GM21528 (cell line): ENCODE measurements at regions not wholly inside any gene's neighbourhood (a gene's known extent, or its start where the extent isn't known, plus 50 kb on each side); places are given as distances from the start of the nearest gene placed in this dataset.

Source experiments
- ATAC-seq: cut with Tn5 transposase; IDR thresholded peaks from one replicate; pipeline ENCODE4 v1.9.1; 2021; ENCODE audit warnings: mild to moderate bottlenecking, moderate library complexity; ENCODE audit not compliant: unreplicated experiment, low FRiP score

DNA sequence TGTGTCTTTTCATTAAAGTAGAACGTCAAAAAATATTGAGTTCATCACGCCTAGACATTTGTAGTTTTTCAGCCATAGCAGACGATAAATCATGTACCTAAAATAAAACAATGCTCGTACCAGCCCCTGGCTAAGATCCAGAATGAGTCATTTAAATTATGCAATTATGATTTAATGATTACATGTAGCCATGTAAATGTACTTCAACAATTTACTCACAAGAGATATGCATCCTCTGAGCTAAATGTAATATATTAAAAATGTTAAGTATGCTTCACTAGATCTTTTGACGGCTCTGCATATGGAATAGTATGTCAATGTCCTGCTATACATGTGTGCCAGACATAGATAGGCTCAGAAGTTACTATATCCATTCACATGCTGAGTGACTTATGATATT is 1077.8 kb downstream of the ARAP2 start:
- no peak for ATAC-seq

- ATAC-seq = no peak
These were observed 1076.9 kb downstream of the ARAP2 start for GRCh38 chr4:35167385-35167784.

DNA sequence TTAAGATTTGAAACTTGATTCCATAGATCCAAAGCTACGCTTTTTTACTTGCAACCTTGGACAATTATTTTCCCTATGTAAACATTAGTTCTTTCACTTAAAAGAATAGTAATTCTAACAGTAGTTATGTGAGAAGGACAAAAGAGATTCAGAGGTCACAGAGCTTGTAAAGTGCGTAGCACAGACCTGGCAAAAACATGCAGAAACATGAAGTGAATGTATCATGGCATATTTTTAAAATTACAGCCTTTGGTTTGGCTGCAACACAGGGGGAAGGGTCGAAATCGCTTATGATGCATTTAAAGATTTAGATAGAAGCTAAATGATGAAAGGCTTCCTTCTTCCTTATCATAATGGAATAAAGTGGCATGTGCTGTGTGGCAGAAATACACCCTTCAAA is 1068.8 kb downstream of the ARAP2 start:
- no peak for ATAC-seq

- no peak for ATAC-seq
These were observed 1068.4 kb downstream of the ARAP2 start for GRCh38 chr4:35175894-35176293.

GRCh38 chr4:35182451-35182850 is 1061.9 kb downstream of the ARAP2 start:
- no peak for ATAC-seq

DNA sequence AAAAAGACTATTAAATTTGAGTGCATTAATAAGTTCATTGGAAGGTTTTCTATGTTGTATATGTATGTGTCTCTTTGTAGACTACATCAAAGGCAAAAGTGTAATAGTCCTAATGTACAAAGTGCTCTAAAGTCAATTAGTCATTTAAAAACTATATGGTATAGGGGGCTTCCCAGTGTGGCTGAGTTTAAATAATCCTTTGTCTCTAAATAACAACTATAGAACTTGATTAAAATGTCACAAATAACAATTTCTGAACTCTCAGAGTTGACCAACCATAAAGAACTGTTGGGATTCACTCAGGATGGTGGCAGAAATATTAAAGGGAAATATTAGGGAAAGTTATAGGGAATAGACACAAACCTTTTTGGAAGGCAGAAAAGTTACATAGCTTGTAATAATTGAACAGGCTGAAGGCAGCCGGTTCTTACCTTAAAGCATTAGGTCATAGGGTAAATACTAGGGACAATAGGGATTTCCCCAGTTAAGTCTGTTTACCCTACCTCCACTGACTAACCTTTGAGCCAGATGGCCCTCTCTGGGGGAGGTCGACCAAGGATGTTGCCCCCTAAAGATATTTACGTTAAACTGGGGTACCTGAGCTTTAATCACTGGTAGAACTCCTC is 1054.2 kb downstream of the ARAP2 start:
- no peak for ATAC-seq

- ATAC-seq = no peak
These were observed 1042.9 kb downstream of the ARAP2 start for GRCh38 chr4:35201403-35201802.

DNA sequence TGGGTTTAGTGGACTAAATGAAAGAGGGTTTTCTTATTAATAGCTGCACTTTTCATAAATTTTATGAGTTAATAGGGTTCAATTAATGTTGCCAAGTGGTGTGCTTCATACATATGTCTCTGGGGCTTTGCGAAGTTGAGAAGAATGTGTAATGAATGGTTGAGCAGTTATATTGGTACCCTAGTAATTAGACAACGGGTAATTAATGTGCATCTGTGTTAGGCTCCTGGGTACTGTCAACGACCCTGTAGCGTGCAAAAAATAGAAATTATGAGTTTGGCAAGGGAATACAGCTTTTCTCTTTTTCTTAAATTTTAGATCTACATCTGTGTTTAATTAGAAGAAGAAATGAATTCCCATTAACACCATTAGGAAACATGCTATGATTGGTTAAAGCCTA is 1027.7 kb downstream of the ARAP2 start:
- no peak for ATAC-seq

GRCh38 chr4:35217331-35217730 is 1027.0 kb downstream of the ARAP2 start:
- ATAC-seq = no peak

- ATAC-seq = no peak
These were observed 1016.0 kb downstream of the ARAP2 start for GRCh38 chr4:35228313-35228712.

DNA sequence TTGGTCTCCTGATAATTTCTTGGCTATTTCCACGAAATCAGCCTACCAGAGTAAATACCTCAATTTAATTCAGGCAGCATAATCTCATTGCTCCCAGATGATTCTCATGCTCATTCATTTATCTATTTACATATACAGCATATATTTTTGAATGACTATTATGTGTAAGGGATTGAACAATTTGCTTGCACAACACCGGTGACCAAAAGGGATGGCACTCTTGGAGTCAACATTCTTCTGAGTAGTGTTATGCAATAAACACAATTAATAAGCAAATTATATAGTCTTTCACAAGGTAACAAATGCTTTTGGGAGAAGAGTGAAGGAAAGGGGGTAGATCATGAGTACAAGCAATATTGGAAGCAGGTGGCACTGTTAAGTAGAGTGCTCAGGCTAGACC is 1015.3 kb downstream of the ARAP2 start:
- ATAC-seq = no peak

- ATAC-seq = no peak
These were observed 1006.4 kb downstream of the ARAP2 start for GRCh38 chr4:35237924-35238323.

DNA sequence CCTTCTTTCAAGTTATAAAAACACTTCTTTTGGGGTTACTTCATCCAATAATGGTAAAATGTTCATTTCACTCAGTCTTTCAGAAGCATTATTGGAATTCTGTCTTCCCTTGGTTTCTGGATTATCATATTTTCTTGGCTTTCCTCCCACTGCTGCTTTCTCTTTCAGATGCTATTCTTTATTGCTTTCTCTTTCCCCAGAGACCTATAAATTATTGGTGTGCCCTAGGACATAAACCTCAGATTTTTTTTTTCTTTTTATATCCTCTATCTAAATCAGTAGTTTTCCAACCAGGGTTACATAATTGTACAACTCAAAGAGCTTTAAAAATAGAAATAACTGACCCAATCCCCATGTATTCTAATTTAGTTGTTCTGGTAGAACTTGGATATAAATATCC is 1005.5 kb downstream of the ARAP2 start:
- ATAC-seq = no peak

DNA sequence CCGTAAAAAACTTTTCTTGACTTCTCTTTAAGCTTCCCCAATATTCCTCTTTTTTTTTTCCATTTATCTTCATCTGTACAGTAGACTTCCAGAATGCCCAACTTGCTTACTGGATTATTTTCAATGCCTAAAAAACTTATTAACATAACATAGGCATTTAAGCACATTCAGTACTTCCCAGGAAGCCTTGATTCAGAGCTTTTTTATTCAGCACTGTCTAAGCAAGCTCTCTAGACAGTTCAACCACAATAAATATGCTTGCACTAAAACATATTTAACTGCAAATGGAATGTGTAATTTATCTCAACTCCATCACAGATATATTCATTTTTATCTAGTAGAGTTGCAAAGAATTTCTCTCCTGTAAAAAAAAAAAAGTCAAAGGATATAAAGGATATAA is 997.8 kb downstream of the ARAP2 start:
- no peak for ATAC-seq

GRCh38 chr4:35247047-35247446 is 997.3 kb downstream of the ARAP2 start:
- ATAC-seq = no peak

GRCh38 chr4:35250331-35250730 is 994.0 kb downstream of the ARAP2 start:
- ATAC-seq = no peak

- ATAC-seq = no peak
These were observed 993.6 kb downstream of the ARAP2 start for GRCh38 chr4:35250761-35251160.

DNA sequence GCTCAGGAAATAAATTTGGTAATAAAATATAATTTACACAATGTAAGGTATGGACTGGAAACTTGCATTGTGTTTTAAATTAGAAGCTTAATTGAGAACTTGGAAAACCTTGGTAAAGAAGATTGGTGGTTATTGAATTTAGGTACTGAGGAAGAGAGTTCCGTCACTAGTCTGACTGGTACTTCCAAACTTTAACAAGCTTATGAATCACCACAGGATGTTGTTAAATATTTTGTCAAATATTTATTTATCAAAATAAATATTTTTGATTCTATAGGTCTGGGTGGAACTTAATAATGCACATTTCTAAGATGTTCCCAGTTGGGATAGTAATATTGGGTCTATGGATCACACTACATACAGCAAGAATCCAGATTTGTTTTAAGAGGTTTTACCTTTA is 992.2 kb downstream of the ARAP2 start:
- ATAC-seq = no peak

GRCh38 chr4:35252866-35253265 is 991.4 kb downstream of the ARAP2 start:
- ATAC-seq = no peak

- no peak for ATAC-seq
These were observed 991.0 kb downstream of the ARAP2 start for GRCh38 chr4:35253331-35253730.

- no peak for ATAC-seq
These were observed 957.9 kb downstream of the ARAP2 start for GRCh38 chr4:35286434-35286833.

GRCh38 chr4:35300996-35301774 is 943.1 kb downstream of the ARAP2 start:
- ATAC-seq = no peak
